ENCODE measurements at regions not wholly inside any gene's neighbourhood (a gene's known extent, or its start where the extent isn't known, plus 50 kb on each side); places are given as distances from the start of the nearest gene placed in this dataset.

DNA sequence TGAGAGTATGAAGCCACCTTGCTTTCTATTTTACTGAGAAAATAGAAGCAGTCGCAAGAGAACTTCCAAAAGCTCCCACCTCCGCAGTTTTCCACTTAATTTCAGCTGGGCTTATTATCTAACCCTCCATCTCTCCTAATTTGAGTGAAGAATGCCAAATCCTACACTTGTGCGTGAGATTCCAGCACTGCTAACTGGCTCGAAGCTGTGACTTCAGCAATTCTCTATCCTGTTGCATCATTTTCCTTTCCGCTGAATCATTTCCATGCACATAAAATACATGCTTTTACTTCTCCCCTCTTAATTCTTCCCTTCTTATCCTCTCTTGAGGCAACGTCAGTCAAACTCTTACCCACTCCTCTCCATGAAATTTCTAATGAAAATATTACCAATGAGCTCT is 189.5 kb downstream of the GASK1B start:
- TF ChIP-seq CTCF (IDR thresholded peaks at IDR 0.05) (no peak), POLR2A (IDR thresholded peaks at IDR 0.05) (no peak)

Data from testis (tissue), 2 donors.